GM21528 (cell line): ENCODE measurements at regions not wholly inside any gene's neighbourhood (a gene's known extent, or its start where the extent isn't known, plus 50 kb on each side); places are given as distances from the start of the nearest gene placed in this dataset.

Experiments used
- ATAC-seq: cut with Tn5 transposase; IDR thresholded peaks from one replicate; pipeline ENCODE4 v1.9.1; 2021; ENCODE audit warnings: mild to moderate bottlenecking, moderate library complexity; ENCODE audit not compliant: unreplicated experiment, low FRiP score

GRCh38 chr7:32357535-32358277 is 132.5 kb downstream of the LSM5 start:
- no peak for ATAC-seq

- ATAC-seq, result no peak
These were observed 142.8 kb downstream of the LSM5 start for GRCh38 chr7:32347244-32347828.

- no peak for ATAC-seq
These were observed 143.9 kb downstream of the LSM5 start for GRCh38 chr7:32346253-32346652.

GRCh38 chr7:32336726-32337125 is 153.5 kb downstream of the LSM5 start:
- no peak for ATAC-seq

- no peak for ATAC-seq
These were observed 155.1 kb downstream of the LSM5 start for GRCh38 chr7:32335107-32335506.

GRCh38 chr7:32330602-32331001 is 159.6 kb downstream of the LSM5 start:
- ATAC-seq, result no peak

- ATAC-seq, result no peak
These were observed 164.1 kb downstream of the LSM5 start for GRCh38 chr7:32326078-32326477.

GRCh38 chr7:32323712-32324111 is 166.5 kb downstream of the LSM5 start:
- ATAC-seq, result no peak

- ATAC-seq, result no peak
These were observed 171.2 kb downstream of the LSM5 start for GRCh38 chr7:32319012-32319382.

- ATAC-seq, result no peak
These were observed 171.7 kb downstream of the LSM5 start for GRCh38 chr7:32318300-32319011.

GRCh38 chr7:32316839-32317238 is 173.3 kb downstream of the LSM5 start:
- no peak for ATAC-seq

GRCh38 chr7:32314761-32315160 is 175.4 kb downstream of the LSM5 start:
- no peak for ATAC-seq

GRCh38 chr7:32301427-32301826 is 188.8 kb downstream of the LSM5 start:
- no peak for ATAC-seq

GRCh38 chr7:32299133-32299702 is 191.0 kb downstream of the LSM5 start:
- ATAC-seq, result no peak

- ATAC-seq, result no peak
These were observed 191.6 kb downstream of the LSM5 start for GRCh38 chr7:32298408-32299132.

GRCh38 chr7:32293833-32294232 is 196.3 kb downstream of the LSM5 start:
- no peak for ATAC-seq

- ATAC-seq, result no peak
These were observed 200.3 kb downstream of the LSM5 start for GRCh38 chr7:32289651-32290414.

- no peak for ATAC-seq
These were observed 204.5 kb downstream of the LSM5 start for GRCh38 chr7:32285698-32286097.

- ATAC-seq, result no peak
These were observed 206.6 kb downstream of the LSM5 start for GRCh38 chr7:32283546-32283945.

- ATAC-seq, result no peak
These were observed 209.3 kb upstream of the PDE1C start for GRCh38 chr7:32279500-32279899.
